SK-N-SH (cell line): ENCODE measurements at regions not wholly inside any gene's neighbourhood (a gene's known extent, or its start where the extent isn't known, plus 50 kb on each side); places are given as distances from the start of the nearest gene placed in this dataset.

ENCODE experiments used
- CTCF ChIA-PET: fragments of 300-600, 350-600 bp; formaldehyde crosslinking; extraction: SDS; loops from one replicate; lab custom pipeline; 2021; lab: Yijun Ruan, JAX
- POLR2A ChIA-PET: fragments of 350-600 bp; sonication (Branson Sonifier 250); formaldehyde crosslinking; extraction: SDS; loops from one replicate; lab custom pipeline; 2020; ENCODE audit warnings: antibody characterized with exemption, inconsistent platforms; lab: Yijun Ruan, JAX
- DNase-seq: peaks from one replicate; pipeline ENCODE4 v3.0.0; 2012
- H2AFZ ChIP-seq: fragments of 200-600 bp; sonication (generic); 2 replicates; pipeline ENCODE4 v1.8.1; 2016; ENCODE audit warnings: antibody characterized with exemption, mild to moderate bottlenecking, low read depth
- H3F3A ChIP-seq: fragments of 200-600 bp; sonication (generic); replicated peaks from 2 replicates; pipeline ENCODE3; 2016; ENCODE audit warnings: antibody characterized with exemption, mild to moderate bottlenecking; ENCODE audit not compliant: insufficient read depth
- H3K27ac ChIP-seq, 2 experiments: fragments of 200-500 bp in 1 of 2; fragments of 200-600 bp in 1 of 2; sonication (Bioruptor generic) in 1 of 2; sonication (generic), shearing (Covaris generic) in 1 of 2; 2 replicates each; pipeline versions ENCODE4 v1.5.1 to v1.6.1; 2014 to 2016; ENCODE audit warnings: low read depth in 2 of 2, inconsistent platforms in 1 of 2, low read length in 1 of 2, mild to moderate bottlenecking in 1 of 2, mixed read lengths in 1 of 2
- H3K27me3 ChIP-seq: fragments of 200-600 bp; sonication (generic), shearing (Covaris generic); 2 replicates; pipeline ENCODE4 v1.6.1; 2016; ENCODE audit warnings: mixed run types; ENCODE audit not compliant: insufficient read depth
- H3K36me3 ChIP-seq, 2 experiments: fragments of 200-500 bp in 1 of 2; fragments of 200-600 bp in 1 of 2; sonication (Bioruptor generic) in 1 of 2; sonication (generic) in 1 of 2; replicated peaks in 1 of 2; 2 replicates each; pipeline versions ENCODE3 to v1.5.1; 2014 to 2016; ENCODE audit warnings: low read length in 1 of 2, mild to moderate bottlenecking in 1 of 2; ENCODE audit not compliant: insufficient read depth in 2 of 2, control insufficient read depth in 1 of 2
- H3K4me1 ChIP-seq, 2 experiments: fragments of 200-500 bp in 1 of 2; fragments of 200-600 bp in 1 of 2; sonication (Bioruptor generic) in 1 of 2; sonication (generic), shearing (Covaris generic) in 1 of 2; 2 replicates each; pipeline versions ENCODE4 v1.5.1 to v1.6.1; 2014 to 2016; ENCODE audit warnings: low read depth in 1 of 2, low read length in 1 of 2, mixed run types in 1 of 2; ENCODE audit not compliant: insufficient read depth in 2 of 2, control insufficient read depth in 1 of 2
- H3K4me2 ChIP-seq: fragments of 200-600 bp; sonication (generic), shearing (Covaris generic); 2 replicates; pipeline ENCODE4 v1.6.1; 2017; ENCODE audit warnings: mixed run types
- H3K4me3 ChIP-seq, 2 experiments: fragments of 200-500 bp in 1 of 2; fragments of 200-600 bp in 1 of 2; sonication (Bioruptor generic) in 1 of 2; sonication (generic), shearing (Covaris generic) in 1 of 2; 2 replicates each; pipeline versions ENCODE4 v1.5.1 to v1.8.1; 2014 to 2016; ENCODE audit warnings: low read depth in 2 of 2, inconsistent platforms in 1 of 2, low read length in 1 of 2, mild to moderate bottlenecking in 1 of 2, mixed read lengths in 1 of 2, moderate library complexity in 1 of 2
- H3K79me2 ChIP-seq: fragments of 200-600 bp; sonication (generic); 2 replicates; pipeline ENCODE4 v1.8.1; 2017; ENCODE audit warnings: mild to moderate bottlenecking; ENCODE audit not compliant: insufficient read depth
- H3K9ac ChIP-seq: fragments of 200-600 bp; sonication (generic); 2 replicates; pipeline ENCODE4 v1.6.1; 2017; ENCODE audit warnings: mixed run types
- H3K9me2 ChIP-seq: fragments of 200-600 bp; sonication (generic); 2 replicates; pipeline ENCODE4 v1.6.1; 2017; ENCODE audit warnings: mixed run types
- H3K9me3 ChIP-seq: fragments of 200-600 bp; sonication (generic); 2 replicates; pipeline ENCODE4 v1.6.1; 2017; ENCODE audit warnings: mixed run types, mild to moderate bottlenecking, moderate library complexity
- H4K20me1 ChIP-seq: fragments of 200-600 bp; sonication (generic); 2 replicates; pipeline ENCODE4 v1.6.1; 2017; ENCODE audit warnings: mild to moderate bottlenecking, mixed run types; ENCODE audit not compliant: insufficient read depth
- CHD2 ChIP-seq: fragments of 150-350 bp; IDR thresholded peaks from 2 replicates; pipeline ENCODE4 v1.6.1; 2018; ENCODE audit warnings: low read length; ENCODE audit not compliant: partially characterized antibody
- FOXM1 ChIP-seq: IDR thresholded peaks from 2 replicates; pipeline ENCODE4 v1.4.0; 2012; ENCODE audit warnings: low read depth, mild to moderate bottlenecking
- NFIC ChIP-seq: IDR thresholded peaks from 2 replicates; pipeline ENCODE4 v1.4.0; 2012; ENCODE audit warnings: borderline replicate concordance
- NRF1 ChIP-seq: IDR thresholded peaks from 2 replicates; pipeline ENCODE4 v1.6.1; 2012; ENCODE audit warnings: low read depth, mild to moderate bottlenecking, low read length
- RFX5 ChIP-seq: IDR thresholded peaks from 2 replicates; pipeline ENCODE4 v1.6.1; 2012; ENCODE audit warnings: mild to moderate bottlenecking, improper control_type of control experiment, low read length
- SIN3A ChIP-seq: IDR thresholded peaks from 2 replicates; pipeline ENCODE4 v1.6.1; 2012; ENCODE audit warnings: low read depth, mild to moderate bottlenecking, low read length, moderate library complexity, borderline replicate concordance
- SMC3 ChIP-seq: IDR thresholded peaks from 2 replicates; pipeline ENCODE4 v1.6.1; 2012; ENCODE audit warnings: low read depth, low read length, improper control_type of control experiment
- TAF1 ChIP-seq: IDR thresholded peaks from 2 replicates; pipeline ENCODE4 v1.6.1; 2012; ENCODE audit warnings: low read depth, mild to moderate bottlenecking, low read length, moderate library complexity, borderline replicate concordance
- TCF12 ChIP-seq: IDR thresholded peaks from 2 replicates; pipeline ENCODE4 v1.4.0; 2012
- YY1 ChIP-seq: IDR thresholded peaks from 2 replicates; pipeline ENCODE4 v1.4.0; 2012; ENCODE audit warnings: low read depth, mild to moderate bottlenecking
- WGBS: methylation state at CpG from one replicate; pipeline ENCODE4 v1.1.6; 2017; ENCODE audit warnings: low lambda C conversion rate; 5-methylcytosine and 5-hydroxymethylcytosine counted together
- TF ChIP-seq, protein P1 (sequence below): IDR thresholded peaks from 2 replicates; pipeline ENCODE4 v1.6.1; 2012; ENCODE audit warnings: mild to moderate bottlenecking, low read depth, low read length, moderate library complexity
- TF ChIP-seq, protein P2 (sequence below): IDR thresholded peaks from 2 replicates; pipeline ENCODE4 v1.4.0; 2012; ENCODE audit warnings: low read depth
- TF ChIP-seq, protein P3 (sequence below): fragments of 150-350 bp; IDR thresholded peaks from 2 replicates; pipeline ENCODE4 v1.6.1; 2017; ENCODE audit warnings: antibody characterized with exemption, low read length, low read depth, borderline replicate concordance
- TF ChIP-seq, protein P4 (sequence below): fragments of 150-350 bp; IDR thresholded peaks from 2 replicates; pipeline ENCODE4 v1.6.1; 2016; ENCODE audit warnings: mild to moderate bottlenecking, low read depth, low read length
- TF ChIP-seq, protein P5 (sequence below): IDR thresholded peaks from 2 replicates; pipeline ENCODE4 v1.4.0; 2012; ENCODE audit warnings: low read depth, borderline replicate concordance
- TF ChIP-seq, protein P6 (sequence below): IDR thresholded peaks from 2 replicates; pipeline ENCODE4 v1.4.0; 2012; ENCODE audit warnings: low read depth, borderline replicate concordance

DNA sequence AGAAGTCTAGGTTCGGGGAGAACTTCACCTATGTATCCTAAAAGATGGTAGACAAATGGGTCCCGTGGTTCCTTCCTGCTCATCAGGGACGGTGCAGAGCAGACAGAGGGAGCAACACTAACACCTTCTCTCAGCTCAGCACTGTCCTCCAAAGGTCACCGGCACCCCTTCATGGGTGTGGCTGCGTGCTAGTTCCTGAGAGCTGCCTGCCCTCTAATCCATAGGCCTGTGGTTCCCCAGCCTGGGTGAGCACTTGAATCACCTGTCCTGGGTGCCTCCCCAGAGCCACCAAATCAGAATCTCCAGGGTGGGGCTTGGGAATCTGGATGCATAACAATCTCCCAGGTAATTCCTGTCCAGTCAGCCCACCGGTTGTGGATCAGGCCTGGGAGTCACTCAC is 113.9 kb upstream of the TMEM45B start (continued):
- TF ChIP-seq, protein P1, sequence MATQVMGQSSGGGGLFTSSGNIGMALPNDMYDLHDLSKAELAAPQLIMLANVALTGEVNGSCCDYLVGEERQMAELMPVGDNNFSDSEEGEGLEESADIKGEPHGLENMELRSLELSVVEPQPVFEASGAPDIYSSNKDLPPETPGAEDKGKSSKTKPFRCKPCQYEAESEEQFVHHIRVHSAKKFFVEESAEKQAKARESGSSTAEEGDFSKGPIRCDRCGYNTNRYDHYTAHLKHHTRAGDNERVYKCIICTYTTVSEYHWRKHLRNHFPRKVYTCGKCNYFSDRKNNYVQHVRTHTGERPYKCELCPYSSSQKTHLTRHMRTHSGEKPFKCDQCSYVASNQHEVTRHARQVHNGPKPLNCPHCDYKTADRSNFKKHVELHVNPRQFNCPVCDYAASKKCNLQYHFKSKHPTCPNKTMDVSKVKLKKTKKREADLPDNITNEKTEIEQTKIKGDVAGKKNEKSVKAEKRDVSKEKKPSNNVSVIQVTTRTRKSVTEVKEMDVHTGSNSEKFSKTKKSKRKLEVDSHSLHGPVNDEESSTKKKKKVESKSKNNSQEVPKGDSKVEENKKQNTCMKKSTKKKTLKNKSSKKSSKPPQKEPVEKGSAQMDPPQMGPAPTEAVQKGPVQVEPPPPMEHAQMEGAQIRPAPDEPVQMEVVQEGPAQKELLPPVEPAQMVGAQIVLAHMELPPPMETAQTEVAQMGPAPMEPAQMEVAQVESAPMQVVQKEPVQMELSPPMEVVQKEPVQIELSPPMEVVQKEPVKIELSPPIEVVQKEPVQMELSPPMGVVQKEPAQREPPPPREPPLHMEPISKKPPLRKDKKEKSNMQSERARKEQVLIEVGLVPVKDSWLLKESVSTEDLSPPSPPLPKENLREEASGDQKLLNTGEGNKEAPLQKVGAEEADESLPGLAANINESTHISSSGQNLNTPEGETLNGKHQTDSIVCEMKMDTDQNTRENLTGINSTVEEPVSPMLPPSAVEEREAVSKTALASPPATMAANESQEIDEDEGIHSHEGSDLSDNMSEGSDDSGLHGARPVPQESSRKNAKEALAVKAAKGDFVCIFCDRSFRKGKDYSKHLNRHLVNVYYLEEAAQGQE = no peak
- TF ChIP-seq SMC3 = no peak
- TF ChIP-seq NFIC = no peak

DNA sequence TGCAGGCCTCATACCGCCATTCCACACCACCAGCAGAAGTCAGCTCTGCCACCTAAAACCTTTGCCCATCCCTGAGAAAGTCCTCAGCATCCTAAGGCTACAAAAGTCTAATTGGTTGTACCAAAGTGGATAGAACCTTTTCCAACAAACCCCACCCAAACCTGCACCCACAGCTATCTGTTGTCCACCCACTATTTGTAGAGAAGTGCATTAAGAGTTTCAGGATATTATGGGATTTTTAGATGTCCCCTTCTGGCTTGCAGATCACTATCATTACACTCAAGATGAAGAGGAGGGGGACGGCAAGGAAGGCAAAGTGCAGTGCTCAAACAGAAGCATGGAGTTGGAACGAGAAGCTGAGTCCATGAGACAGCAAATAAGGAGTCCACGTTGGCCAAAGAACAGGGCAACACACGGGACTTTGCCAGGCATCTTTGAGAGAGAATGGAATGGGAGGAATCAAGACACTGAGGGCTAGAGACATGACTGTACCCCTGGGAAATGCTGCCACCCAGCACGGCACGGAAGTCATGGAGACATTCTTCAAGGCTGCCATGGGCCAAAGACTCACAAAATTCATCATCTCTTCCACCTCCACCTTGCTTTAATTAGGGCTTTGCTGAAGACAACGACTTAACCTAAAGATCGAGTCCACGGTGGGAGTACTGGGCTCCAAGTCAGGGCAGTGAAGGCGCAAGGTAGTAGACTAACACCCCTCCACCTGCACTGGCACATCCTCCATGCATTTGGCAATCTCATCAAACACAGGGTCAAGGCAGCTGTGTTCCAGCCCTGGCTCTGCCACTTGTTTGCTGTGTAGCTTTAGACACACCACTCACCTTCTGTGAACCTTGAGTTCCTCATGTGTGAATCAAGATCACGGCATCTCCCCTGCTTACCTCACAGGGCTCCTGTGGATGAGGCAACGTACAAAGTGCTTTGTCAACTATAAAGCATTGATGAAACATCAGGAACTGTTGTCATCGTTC is 112.9 kb upstream of the TMEM45B start:
- no peaks in the 10 kb centered on the region for H4K20me1 ChIP-seq
- CTCF ChIA-PET = interaction anchor here (0.9 kb wide), 1 partner anchor 339 kb away, joined by 3 read pairs; no protein-coding TSS in a partner anchor
- H3K27ac ChIP-seq = no peak overlapping the region
- no peaks in the 10 kb centered on the region for H3K36me3 ChIP-seq
- no peaks in the 10 kb centered on the region for H3K79me2 ChIP-seq
- no peaks in the 10 kb centered on the region for H3K9me3 ChIP-seq
- H3K27me3 ChIP-seq = no peaks in the 10 kb centered on the region; the same call in 1 of the 2 replicates
- POLR2A ChIA-PET = no interaction called here
- no peak overlapping the region for H3K4me2 ChIP-seq
- 57% methylated on average over 11 of the region's 14 CpGs for WGBS
- no peaks in the 10 kb centered on the region; a peak in 1 of 4 replicates for H3K4me1 ChIP-seq
- no peak overlapping the region for H3K9ac ChIP-seq
- H3K4me3 ChIP-seq = no peak overlapping the region
- H2AFZ ChIP-seq = no peak overlapping the region
- TF ChIP-seq, protein P2, sequence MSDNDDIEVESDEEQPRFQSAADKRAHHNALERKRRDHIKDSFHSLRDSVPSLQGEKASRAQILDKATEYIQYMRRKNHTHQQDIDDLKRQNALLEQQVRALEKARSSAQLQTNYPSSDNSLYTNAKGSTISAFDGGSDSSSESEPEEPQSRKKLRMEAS = no peak
- TF ChIP-seq FOXM1 = no peak
- no peak for TF ChIP-seq RFX5
- TF ChIP-seq SIN3A = no peak
- TF ChIP-seq, protein P3, sequence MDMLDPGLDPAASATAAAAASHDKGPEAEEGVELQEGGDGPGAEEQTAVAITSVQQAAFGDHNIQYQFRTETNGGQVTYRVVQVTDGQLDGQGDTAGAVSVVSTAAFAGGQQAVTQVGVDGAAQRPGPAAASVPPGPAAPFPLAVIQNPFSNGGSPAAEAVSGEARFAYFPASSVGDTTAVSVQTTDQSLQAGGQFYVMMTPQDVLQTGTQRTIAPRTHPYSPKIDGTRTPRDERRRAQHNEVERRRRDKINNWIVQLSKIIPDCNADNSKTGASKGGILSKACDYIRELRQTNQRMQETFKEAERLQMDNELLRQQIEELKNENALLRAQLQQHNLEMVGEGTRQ = no peak
- no peak for TF ChIP-seq CHD2
- TF ChIP-seq, protein P4, sequence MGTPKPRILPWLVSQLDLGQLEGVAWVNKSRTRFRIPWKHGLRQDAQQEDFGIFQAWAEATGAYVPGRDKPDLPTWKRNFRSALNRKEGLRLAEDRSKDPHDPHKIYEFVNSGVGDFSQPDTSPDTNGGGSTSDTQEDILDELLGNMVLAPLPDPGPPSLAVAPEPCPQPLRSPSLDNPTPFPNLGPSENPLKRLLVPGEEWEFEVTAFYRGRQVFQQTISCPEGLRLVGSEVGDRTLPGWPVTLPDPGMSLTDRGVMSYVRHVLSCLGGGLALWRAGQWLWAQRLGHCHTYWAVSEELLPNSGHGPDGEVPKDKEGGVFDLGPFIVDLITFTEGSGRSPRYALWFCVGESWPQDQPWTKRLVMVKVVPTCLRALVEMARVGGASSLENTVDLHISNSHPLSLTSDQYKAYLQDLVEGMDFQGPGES = no peak
- TF ChIP-seq, protein P5, sequence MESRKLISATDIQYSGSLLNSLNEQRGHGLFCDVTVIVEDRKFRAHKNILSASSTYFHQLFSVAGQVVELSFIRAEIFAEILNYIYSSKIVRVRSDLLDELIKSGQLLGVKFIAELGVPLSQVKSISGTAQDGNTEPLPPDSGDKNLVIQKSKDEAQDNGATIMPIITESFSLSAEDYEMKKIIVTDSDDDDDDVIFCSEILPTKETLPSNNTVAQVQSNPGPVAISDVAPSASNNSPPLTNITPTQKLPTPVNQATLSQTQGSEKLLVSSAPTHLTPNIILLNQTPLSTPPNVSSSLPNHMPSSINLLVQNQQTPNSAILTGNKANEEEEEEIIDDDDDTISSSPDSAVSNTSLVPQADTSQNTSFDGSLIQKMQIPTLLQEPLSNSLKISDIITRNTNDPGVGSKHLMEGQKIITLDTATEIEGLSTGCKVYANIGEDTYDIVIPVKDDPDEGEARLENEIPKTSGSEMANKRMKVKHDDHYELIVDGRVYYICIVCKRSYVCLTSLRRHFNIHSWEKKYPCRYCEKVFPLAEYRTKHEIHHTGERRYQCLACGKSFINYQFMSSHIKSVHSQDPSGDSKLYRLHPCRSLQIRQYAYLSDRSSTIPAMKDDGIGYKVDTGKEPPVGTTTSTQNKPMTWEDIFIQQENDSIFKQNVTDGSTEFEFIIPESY = no peak
- TF ChIP-seq YY1 = no peak
- TF ChIP-seq NRF1 = no peak
- TF ChIP-seq, protein P6, sequence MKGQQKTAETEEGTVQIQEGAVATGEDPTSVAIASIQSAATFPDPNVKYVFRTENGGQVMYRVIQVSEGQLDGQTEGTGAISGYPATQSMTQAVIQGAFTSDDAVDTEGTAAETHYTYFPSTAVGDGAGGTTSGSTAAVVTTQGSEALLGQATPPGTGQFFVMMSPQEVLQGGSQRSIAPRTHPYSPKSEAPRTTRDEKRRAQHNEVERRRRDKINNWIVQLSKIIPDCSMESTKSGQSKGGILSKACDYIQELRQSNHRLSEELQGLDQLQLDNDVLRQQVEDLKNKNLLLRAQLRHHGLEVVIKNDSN = no peak
- TF ChIP-seq TAF1 = no peak
- no peak for TF ChIP-seq TCF12
- TF ChIP-seq, protein P1 = no peak
- no peaks in the 10 kb centered on the region for H3K9me2 ChIP-seq
- H3F3A ChIP-seq = no peaks in the 10 kb centered on the region
- DNase-seq = no peak
